DND-41 (cell line): ENCODE measurements at regions not wholly inside any gene's neighbourhood (a gene's known extent, or its start where the extent isn't known, plus 50 kb on each side); places are given as distances from the start of the nearest gene placed in this dataset.

Experiments used
- ATAC-seq: fragments of 200-7000 bp; cut with Tn5 transposase; 3 replicates; pipeline ENCODE4 v1.9.1; 2021; ENCODE audit warnings: low read depth; ENCODE audit not compliant: insufficient read depth
- DNase-seq: peaks from one replicate; pipeline ENCODE4 v3.0.0-alpha.2; 2020
- H2AFZ ChIP-seq: 2 replicates; pipeline ENCODE4 v1.6.0; 2012; ENCODE audit warnings: low read depth, low read length
- H3K27ac ChIP-seq: 2 replicates; pipeline ENCODE4 v1.5.1; 2012; ENCODE audit warnings: low read length, inconsistent platforms
- H3K27me3 ChIP-seq: fragments of 200-600 bp; sonication (generic); 2 replicates; pipeline ENCODE4 v1.6.0; 2012; ENCODE audit warnings: low read length, mild to moderate bottlenecking, inconsistent platforms; ENCODE audit not compliant: insufficient read depth, poor library complexity
- H3K36me3 ChIP-seq: 2 replicates; pipeline ENCODE4 v1.5.1; 2012; ENCODE audit warnings: low read length, inconsistent platforms; ENCODE audit not compliant: insufficient read depth
- H3K4me1 ChIP-seq: 2 replicates; pipeline ENCODE4 v1.5.1; 2012; ENCODE audit warnings: mild to moderate bottlenecking, low read length; ENCODE audit not compliant: insufficient read depth
- H3K4me2 ChIP-seq: 2 replicates; pipeline ENCODE4 v1.6.0; 2012; ENCODE audit warnings: mild to moderate bottlenecking, moderate library complexity, low read length, inconsistent platforms; ENCODE audit not compliant: insufficient read depth
- H3K4me3 ChIP-seq, 2 experiments: fragments of 200-600 bp in 1 of 2; shearing (Covaris generic) in 1 of 2; 2 replicates each; pipeline ENCODE4 v1.5.1; 2012 to 2016; ENCODE audit warnings: inconsistent platforms in 2 of 2, low read length in 2 of 2, mild to moderate bottlenecking in 2 of 2, low read depth in 1 of 2, moderate library complexity in 1 of 2
- H3K79me2 ChIP-seq: 2 replicates; pipeline ENCODE4 v1.6.0; 2012; ENCODE audit warnings: low read length, inconsistent platforms; ENCODE audit not compliant: insufficient read depth
- H3K9ac ChIP-seq: 2 replicates; pipeline ENCODE4 v1.6.0; 2012; ENCODE audit warnings: low read depth, mild to moderate bottlenecking, inconsistent platforms, low read length, moderate library complexity
- H3K9me3 ChIP-seq: 2 replicates; pipeline ENCODE4 v1.5.1; 2012; ENCODE audit warnings: low read length, moderate library complexity, mild to moderate bottlenecking, inconsistent platforms; ENCODE audit not compliant: insufficient read depth, severe bottlenecking
- H4K20me1 ChIP-seq: 2 replicates; pipeline ENCODE4 v1.6.0; 2012; ENCODE audit warnings: low read length; ENCODE audit not compliant: insufficient read depth
- CTCF ChIP-seq: IDR thresholded peaks from 2 replicates; pipeline ENCODE4 v1.5.1; 2012; ENCODE audit warnings: borderline replicate concordance, low read length, moderate library complexity, mild to moderate bottlenecking; ENCODE audit not compliant: poor library complexity, severe bottlenecking; ENCODE audit errors: extremely low read depth
- EZH2 ChIP-seq: IDR thresholded peaks from 3 replicates; pipeline ENCODE4 v1.6.1; 2012; ENCODE audit warnings: borderline replicate concordance, low read depth, mild to moderate bottlenecking, moderate library complexity, low read length, inconsistent platforms; ENCODE audit not compliant: severe bottlenecking

DNA sequence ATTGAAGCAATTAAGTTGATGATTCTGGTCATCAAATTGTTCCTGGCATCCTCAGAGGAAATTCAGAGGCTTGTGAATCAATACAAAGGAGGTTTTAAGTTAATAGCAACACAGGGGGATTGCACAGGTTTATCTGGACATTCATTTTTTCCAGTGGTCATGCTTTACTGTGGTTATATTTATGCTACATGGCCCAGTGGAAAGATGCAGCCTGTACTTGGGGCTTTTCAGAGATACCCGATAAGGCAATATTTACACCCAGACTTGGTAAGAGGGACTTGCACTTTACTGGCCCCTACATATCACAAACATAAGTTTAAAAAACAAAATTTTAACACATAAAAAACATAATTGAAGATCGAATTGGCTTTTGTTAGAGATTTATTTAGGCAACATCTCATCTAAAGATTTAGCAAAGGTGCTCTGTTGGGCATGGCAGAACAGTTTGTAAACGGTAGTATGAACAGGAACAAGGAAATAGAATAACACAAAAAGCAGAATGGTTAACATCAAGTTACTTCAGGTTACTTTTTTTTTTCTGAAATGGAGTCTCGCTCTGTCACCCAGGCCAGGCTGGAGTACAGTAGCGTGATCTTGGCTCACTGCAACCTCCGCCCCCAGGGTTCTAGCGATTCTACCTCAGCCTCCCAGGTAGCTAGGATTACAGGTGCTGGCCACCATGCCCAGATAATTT is 49.7 kb upstream of the GLDC start:
- Histone ChIP-seq H3K36me3 (no peaks in the 10 kb centered on the region), H3K9me3 (no peaks in the 10 kb centered on the region), H2AFZ (no peak overlapping the region), H3K79me2 (no peaks in the 10 kb centered on the region), H3K4me1 (no peaks in the 10 kb centered on the region), H3K27ac (no peak overlapping the region), H3K27me3 (no peaks in the 10 kb centered on the region), H3K4me3 (no peak overlapping the region), H4K20me1 (no peaks in the 10 kb centered on the region), H3K4me2 (no peak overlapping the region), H3K9ac (no peak overlapping the region)
- TF ChIP-seq EZH2 (no peak), CTCF (no peak)
- ATAC-seq: no peak
- DNase-seq: no peak
